ENCODE measurements at regions not wholly inside any gene's neighbourhood (a gene's known extent, or its start where the extent isn't known, plus 50 kb on each side); places are given as distances from the start of the nearest gene placed in this dataset.

DNA sequence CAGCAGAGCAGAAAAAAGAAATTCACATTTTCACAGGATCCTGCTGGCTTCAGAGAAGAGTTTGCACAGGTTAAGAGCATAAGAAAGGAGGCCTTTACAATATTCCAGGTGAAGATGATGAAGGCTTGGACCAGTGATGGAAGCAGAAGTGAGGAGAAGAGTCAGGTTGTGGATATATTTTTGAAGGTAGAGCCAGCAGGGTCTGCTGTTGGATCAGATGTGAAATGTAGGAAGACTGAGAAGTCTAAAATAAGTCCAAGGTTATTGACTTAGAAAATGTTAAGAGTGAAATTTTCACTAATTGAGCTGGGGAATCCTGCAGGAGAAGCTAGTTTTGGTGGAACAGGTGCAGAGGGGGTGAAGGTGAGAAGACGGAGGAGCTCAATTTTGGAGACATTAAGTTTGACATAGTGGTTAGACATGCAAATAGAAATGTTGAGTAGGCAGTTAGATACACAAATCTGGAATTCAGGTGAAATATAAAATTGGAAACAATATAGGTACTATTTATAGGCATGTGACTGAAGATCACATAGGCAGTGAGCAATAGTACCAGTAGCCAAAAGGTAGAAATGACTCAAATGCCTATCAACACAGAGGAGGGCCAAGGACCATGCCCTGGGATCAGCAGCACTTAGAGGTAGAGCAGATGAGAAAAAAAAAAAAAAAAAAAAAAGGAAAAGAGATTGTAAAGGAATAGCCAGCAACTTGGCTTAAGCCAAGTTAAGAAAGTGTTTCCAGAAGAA lies 252.0 kb downstream of the AASDHPPT start:
- no peak overlapping the region for H3K4me3 ChIP-seq (ENCODE audit: low read depth in 2 of 2, low read length in 2 of 2)
- H3K27me3 ChIP-seq (ENCODE audit: control insufficient read depth, insufficient read depth, low read length): no peaks in the 10 kb centered on the region
- in situ Hi-C loops (cut with HindIII; ENCODE audit: low pct_unique_long_range_greater_than_20kb, low sequenced_read_pairs): no loop called here
- H3K4me1 ChIP-seq (ENCODE audit: control insufficient read depth, insufficient read depth, low read length): no peaks in the 10 kb centered on the region
- BruUV-seq (replicated peaks): no TSS peak
- intact Hi-C loops (cut with micrococcal nuclease; ENCODE audit: unreplicated experiment): no loop called here
- H3K36me3 ChIP-seq (ENCODE audit: control insufficient read depth, insufficient read depth, low read length): no peaks in the 10 kb centered on the region
- ATAC-seq (no peak), DNase-seq (ENCODE audit: low read depth, low spot score) (no peak)
- no peak overlapping the region for H3K27ac ChIP-seq (ENCODE audit: low read length)
- peaks cover 4% of the 10 kb centered on the region; the same call in 1 of the 2 replicates for H3K9me3 ChIP-seq (ENCODE audit: control insufficient read depth, insufficient read depth, low read depth, low read length)
- TF ChIP-seq, protein P1, sequence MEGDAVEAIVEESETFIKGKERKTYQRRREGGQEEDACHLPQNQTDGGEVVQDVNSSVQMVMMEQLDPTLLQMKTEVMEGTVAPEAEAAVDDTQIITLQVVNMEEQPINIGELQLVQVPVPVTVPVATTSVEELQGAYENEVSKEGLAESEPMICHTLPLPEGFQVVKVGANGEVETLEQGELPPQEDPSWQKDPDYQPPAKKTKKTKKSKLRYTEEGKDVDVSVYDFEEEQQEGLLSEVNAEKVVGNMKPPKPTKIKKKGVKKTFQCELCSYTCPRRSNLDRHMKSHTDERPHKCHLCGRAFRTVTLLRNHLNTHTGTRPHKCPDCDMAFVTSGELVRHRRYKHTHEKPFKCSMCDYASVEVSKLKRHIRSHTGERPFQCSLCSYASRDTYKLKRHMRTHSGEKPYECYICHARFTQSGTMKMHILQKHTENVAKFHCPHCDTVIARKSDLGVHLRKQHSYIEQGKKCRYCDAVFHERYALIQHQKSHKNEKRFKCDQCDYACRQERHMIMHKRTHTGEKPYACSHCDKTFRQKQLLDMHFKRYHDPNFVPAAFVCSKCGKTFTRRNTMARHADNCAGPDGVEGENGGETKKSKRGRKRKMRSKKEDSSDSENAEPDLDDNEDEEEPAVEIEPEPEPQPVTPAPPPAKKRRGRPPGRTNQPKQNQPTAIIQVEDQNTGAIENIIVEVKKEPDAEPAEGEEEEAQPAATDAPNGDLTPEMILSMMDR (IDR thresholded peaks at IDR 0.05): peak; percentile 36
- TF ChIP-seq TCF7L2 (IDR thresholded peaks at IDR 0.05; ENCODE audit: low read depth, low read length): no peak
- ChIA-PET CTCF (interaction anchor here (0.7 kb wide), 1 partner anchor 32 kb away, joined by 12 read pairs; no protein-coding TSS in a partner anchor), POLR2A (no interaction called here)

DNA sequence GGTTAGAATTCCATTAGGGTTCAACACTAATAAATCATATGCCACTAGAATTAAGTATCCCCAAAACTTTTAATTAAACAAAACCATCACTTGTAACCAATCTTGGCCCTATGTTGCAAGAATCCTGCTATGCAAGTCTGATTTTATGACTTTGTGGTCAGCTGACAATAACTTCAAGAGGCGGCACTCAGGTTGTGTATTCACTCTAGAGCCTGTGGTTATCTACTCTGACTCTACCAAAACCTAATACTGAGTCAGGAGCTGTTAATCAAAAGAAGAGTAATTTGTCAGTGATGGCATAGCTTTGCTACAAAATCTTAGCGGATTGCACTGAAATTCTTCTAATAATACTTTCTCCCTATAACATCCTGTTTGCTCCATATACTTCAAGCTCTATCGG lies 253.7 kb downstream of the AASDHPPT start:
- Histone ChIP-seq H3K27me3 (ENCODE audit: control insufficient read depth, insufficient read depth, low read length) (no peaks in the 10 kb centered on the region), H3K27ac (ENCODE audit: low read length) (no peak overlapping the region), H3K36me3 (ENCODE audit: control insufficient read depth, insufficient read depth, low read length) (no peaks in the 10 kb centered on the region), H3K9me3 (ENCODE audit: control insufficient read depth, insufficient read depth, low read depth, low read length) (peaks cover 4% of the 10 kb centered on the region; the same call in 1 of the 2 replicates), H3K4me1 (ENCODE audit: control insufficient read depth, insufficient read depth, low read length) (no peaks in the 10 kb centered on the region), H3K4me3 (ENCODE audit: low read depth in 2 of 2, low read length in 2 of 2) (no peak overlapping the region)
- POLR2A ChIA-PET: interaction anchor here (0.6 kb wide), 1 partner anchor 31 kb away, joined by 3 read pairs; no protein-coding TSS in a partner anchor
- intact Hi-C loops (cut with micrococcal nuclease; ENCODE audit: unreplicated experiment) (no loop called here), in situ Hi-C loops (cut with HindIII; ENCODE audit: low pct_unique_long_range_greater_than_20kb, low sequenced_read_pairs) (no loop called here)
- DNase-seq (ENCODE audit: low read depth, low spot score) (no peak), ATAC-seq (no peak)
- TF ChIP-seq, protein P2, sequence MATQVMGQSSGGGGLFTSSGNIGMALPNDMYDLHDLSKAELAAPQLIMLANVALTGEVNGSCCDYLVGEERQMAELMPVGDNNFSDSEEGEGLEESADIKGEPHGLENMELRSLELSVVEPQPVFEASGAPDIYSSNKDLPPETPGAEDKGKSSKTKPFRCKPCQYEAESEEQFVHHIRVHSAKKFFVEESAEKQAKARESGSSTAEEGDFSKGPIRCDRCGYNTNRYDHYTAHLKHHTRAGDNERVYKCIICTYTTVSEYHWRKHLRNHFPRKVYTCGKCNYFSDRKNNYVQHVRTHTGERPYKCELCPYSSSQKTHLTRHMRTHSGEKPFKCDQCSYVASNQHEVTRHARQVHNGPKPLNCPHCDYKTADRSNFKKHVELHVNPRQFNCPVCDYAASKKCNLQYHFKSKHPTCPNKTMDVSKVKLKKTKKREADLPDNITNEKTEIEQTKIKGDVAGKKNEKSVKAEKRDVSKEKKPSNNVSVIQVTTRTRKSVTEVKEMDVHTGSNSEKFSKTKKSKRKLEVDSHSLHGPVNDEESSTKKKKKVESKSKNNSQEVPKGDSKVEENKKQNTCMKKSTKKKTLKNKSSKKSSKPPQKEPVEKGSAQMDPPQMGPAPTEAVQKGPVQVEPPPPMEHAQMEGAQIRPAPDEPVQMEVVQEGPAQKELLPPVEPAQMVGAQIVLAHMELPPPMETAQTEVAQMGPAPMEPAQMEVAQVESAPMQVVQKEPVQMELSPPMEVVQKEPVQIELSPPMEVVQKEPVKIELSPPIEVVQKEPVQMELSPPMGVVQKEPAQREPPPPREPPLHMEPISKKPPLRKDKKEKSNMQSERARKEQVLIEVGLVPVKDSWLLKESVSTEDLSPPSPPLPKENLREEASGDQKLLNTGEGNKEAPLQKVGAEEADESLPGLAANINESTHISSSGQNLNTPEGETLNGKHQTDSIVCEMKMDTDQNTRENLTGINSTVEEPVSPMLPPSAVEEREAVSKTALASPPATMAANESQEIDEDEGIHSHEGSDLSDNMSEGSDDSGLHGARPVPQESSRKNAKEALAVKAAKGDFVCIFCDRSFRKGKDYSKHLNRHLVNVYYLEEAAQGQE (IDR thresholded peaks at IDR 0.05; ENCODE audit: insufficient read depth in 1 of 2, low read depth in 2 of 2, low read length in 1 of 2): no peak
- TF ChIP-seq SIN3A (IDR thresholded peaks at IDR 0.05; ENCODE audit: borderline replicate concordance, insufficient read depth, low read depth, low read length) (no peak), POLR2AphosphoS5 (IDR thresholded peaks at IDR 0.05; ENCODE audit: low read depth, low read length) (no peak)
- TF ChIP-seq, protein P1 (IDR thresholded peaks at IDR 0.05): no peak
- no TSS peak for BruUV-seq (replicated peaks)
- CTCF ChIA-PET: no interaction called here
